ENCODE measurements at regions not wholly inside any gene's neighbourhood (a gene's known extent, or its start where the extent isn't known, plus 50 kb on each side); places are given as distances from the start of the nearest gene placed in this dataset.
A peak's percentile ranks its signal among the peaks of the same experiment; 100 is the strongest.

DNA sequence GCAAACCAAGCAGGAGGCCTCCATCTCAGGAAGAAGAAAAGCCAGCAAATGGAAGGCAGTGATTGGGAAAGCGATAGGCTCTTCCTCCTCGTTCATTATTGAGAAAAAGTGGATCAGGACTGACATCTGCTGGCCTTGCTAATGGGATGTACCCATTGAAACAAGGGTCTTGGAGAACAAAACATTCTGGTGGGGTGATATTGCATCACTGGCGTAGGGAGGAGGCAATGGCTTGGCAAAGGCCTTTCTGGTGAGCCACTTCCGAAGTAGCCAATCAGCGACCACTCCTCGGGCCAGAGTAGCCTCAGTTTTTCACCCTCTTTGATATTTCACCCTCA, 86.7 kb upstream of the NFIB start:
- DNase-seq (ENCODE audit: low spot score), result no peak
- ATAC-seq (ENCODE audit: low FRiP score), result peak; percentile 66
- TF ChIP-seq, protein P1, sequence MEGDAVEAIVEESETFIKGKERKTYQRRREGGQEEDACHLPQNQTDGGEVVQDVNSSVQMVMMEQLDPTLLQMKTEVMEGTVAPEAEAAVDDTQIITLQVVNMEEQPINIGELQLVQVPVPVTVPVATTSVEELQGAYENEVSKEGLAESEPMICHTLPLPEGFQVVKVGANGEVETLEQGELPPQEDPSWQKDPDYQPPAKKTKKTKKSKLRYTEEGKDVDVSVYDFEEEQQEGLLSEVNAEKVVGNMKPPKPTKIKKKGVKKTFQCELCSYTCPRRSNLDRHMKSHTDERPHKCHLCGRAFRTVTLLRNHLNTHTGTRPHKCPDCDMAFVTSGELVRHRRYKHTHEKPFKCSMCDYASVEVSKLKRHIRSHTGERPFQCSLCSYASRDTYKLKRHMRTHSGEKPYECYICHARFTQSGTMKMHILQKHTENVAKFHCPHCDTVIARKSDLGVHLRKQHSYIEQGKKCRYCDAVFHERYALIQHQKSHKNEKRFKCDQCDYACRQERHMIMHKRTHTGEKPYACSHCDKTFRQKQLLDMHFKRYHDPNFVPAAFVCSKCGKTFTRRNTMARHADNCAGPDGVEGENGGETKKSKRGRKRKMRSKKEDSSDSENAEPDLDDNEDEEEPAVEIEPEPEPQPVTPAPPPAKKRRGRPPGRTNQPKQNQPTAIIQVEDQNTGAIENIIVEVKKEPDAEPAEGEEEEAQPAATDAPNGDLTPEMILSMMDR (IDR thresholded peaks at IDR 0.05), result peak in 1 of 3 donors; percentile 24

DNA sequence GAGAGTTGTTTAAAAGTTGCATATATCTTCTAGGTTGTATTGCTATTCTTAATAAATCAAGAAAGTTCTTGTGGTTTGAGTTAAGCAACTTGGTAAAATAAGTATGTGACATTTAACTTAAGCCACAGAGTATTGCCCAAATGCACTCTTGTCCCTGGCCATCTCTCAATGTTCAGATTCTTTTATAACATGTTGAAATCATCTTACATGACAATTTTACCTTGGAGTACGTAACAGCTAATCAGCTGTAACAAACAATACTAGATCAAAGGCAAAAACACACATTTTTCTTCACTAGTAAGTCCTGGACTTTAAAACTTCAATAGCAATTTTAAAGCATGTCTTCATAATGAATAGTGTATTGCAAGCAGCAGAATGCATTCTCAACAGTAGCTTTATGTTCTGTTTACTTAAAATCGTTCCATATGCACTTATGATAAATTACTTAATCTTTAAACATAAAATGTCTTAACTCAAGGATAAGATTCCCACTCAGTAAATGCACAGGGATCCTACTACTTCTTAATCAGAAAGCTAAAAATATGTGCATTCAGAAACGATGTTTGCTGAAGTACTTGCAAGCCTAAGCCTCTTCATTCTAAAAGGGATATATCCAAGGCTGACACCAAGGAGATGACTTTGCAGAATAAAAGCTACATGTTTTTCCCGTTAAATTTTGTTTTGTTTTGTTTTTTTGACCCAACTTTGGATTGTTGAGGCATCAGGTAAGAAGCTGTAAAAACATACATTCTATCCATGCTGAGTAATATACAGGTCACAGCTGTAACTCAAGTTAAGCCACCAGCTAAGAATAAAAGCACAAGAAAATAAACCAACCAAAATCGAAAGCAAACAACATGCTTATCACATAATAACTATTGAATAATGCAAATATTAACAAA, 86.1 kb upstream of the NFIB start:
- ATAC-seq (ENCODE audit: low FRiP score) (peak; percentile 19), DNase-seq (ENCODE audit: low spot score) (no peak)
- TF ChIP-seq, protein P1 (IDR thresholded peaks at IDR 0.05), result no peak

DNA sequence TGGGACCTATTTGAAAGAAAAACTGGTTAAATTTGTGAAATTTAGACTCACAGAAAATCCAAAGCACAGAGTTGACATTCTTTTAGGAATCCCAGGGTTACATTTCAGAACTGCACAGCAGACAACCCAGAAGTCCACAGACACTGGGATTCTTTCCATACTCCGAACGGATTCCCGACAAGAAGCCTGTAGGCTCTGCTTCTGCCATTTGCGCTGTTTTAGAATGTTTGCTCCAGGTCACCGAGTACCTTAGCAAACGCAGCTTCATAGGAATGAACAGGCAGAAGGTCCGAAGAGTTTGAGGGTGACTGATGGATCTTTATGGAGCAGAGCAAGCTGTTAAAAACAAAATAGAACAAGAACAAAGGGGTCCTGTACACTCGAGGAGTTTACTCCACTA, 84.5 kb upstream of the NFIB start:
- TF ChIP-seq, protein P1 (IDR thresholded peaks at IDR 0.05), result no peak
- no peak for DNase-seq (ENCODE audit: low spot score)
- no peak for ATAC-seq (ENCODE audit: low FRiP score)

DNA sequence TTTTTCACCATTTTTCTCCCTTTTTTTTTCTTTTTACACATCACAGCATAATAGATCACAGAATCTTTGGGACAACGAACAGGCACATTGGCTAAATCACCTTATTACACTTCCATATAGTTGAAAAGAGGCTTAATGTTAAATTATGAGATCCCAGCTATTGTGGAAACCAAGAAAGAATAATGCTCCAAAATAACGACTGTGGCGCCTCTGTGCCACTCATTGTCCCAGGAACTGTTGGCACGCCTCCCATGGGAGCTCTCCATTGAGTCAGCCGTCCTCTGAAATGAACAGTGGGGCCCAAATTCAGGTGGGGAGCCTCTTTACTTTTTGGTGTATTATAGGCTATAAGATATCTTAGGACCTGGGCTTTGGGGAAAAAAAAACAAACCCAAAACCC, 82.2 kb upstream of the NFIB start:
- ATAC-seq (ENCODE audit: low FRiP score), result no peak
- DNase-seq (ENCODE audit: low spot score), result no peak
- TF ChIP-seq, protein P1 (IDR thresholded peaks at IDR 0.05), result no peak

DNA sequence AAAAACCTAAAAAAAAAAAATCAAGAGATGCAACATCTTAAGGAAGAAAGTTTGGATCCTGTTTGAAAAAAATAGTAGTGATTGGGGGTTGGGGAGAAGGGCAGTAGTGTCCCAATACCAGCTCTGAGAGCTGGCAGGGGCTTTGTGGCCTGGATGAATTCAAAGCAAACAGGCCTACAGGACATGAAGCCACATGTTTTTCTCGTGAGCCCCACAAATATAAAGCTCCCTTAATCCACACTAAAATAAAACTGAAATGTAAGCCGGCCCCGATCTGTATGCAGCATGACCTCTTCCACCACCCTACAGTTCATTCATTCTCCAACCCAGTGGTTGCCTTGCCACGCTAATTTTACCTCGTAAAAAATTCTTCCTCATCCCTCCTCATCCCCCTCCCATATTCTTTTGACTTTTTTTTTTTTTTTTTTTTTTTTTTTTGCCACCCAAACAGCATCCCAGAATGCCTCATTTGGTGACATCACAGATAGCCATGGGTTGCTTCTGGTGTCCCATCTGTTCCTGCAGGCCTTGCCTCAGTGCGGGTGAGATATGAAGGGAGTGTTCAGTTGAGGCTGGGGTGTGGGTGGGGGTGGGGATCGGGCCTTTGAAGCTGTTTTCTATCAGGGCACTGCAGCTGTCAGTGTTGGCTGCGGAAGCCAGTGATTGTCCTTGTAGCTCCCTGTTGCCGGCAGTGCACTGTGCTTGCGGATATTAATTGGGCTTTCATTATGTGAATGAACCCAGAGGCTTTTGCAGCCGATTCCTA, 81.6 kb upstream of the NFIB start:
- TF ChIP-seq, protein P1 (IDR thresholded peaks at IDR 0.05), result no peak
- DNase-seq (ENCODE audit: low spot score), result no peak
- ATAC-seq (ENCODE audit: low FRiP score), result no peak

DNA sequence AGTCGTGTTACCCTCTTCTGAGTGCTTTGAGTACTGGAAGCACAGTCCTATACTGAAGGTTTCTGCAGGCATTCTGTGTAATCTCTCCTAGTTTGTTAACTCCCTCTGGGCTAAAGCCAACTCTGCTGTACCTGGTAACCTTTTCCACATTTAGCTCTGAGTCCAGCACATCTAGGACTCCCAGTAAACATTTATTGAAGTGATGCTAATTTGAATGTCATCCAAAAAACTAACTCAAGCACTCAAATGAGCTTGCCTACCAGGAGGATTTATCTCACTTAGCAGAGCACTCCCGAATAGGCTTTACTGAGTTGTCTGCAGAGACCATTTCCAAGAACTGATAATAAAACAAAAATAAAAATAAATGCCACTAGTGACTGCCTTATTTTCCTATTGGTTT, 79.5 kb upstream of the NFIB start:
- ATAC-seq (ENCODE audit: low FRiP score), result no peak
- DNase-seq (ENCODE audit: low spot score), result no peak

More for the DNA sequence above, 79.5 kb upstream of the NFIB start:
- TF ChIP-seq, protein P1 (IDR thresholded peaks at IDR 0.05), result no peak
